SK-N-SH treated with all-trans-retinoic acid at 6 μM for 48 hours (cell line): ENCODE measurements at regions not wholly inside any gene's neighbourhood (a gene's known extent, or its start where the extent isn't known, plus 50 kb on each side); places are given as distances from the start of the nearest gene placed in this dataset.

Experiments
- ARNTL ChIP-seq: fragments of 450-650 bp; formaldehyde crosslinking; IDR thresholded peaks from 2 replicates; pipeline ENCODE4 v1.5.0; 2020; ENCODE audit warnings: low read depth, mild to moderate bottlenecking, moderate library complexity, borderline replicate concordance
- POU6F1 ChIP-seq: fragments of 250-450 bp; sonication (Bioruptor Pico); IDR thresholded peaks from 2 replicates; pipeline ENCODE4 v1.8.0; 2021; ENCODE audit warnings: low read depth, mild to moderate bottlenecking, moderate library complexity, borderline replicate concordance
- ZC3H10 ChIP-seq: fragments of 250-450 bp; sonication (Bioruptor Pico); IDR thresholded peaks from 2 replicates; pipeline ENCODE4 v1.5.1; 2021; ENCODE audit warnings: mild to moderate bottlenecking, moderate library complexity

- TF ChIP-seq ARNTL (CRISPR knock-in tag) (no peak), POU6F1 (CRISPR knock-in tag) (no peak), ZC3H10 (CRISPR knock-in tag) (no peak)
These were observed 156.1 kb upstream of the NECTIN1 start for GRCh38 chr11:119885067-119885466.
